ENCODE measurements at regions not wholly inside any gene's neighbourhood (a gene's known extent, or its start where the extent isn't known, plus 50 kb on each side); places are given as distances from the start of the nearest gene placed in this dataset.

GRCh38 chr17:16878606-16879005 is 93.3 kb downstream of the TNFRSF13B start:
- Histone ChIP-seq H3K9me3 (ENCODE audit: control insufficient read depth, low read depth, low read length) (no peaks in the 10 kb centered on the region), H2BK12ac (ENCODE audit: insufficient read length, low read depth, low read length) (no peak overlapping the region), H2AFZ (ENCODE audit: low read length) (no peak overlapping the region), H4K20me1 (ENCODE audit: control insufficient read depth, insufficient read depth, insufficient read length) (no peaks in the 10 kb centered on the region), H3K27ac (ENCODE audit: insufficient read length, low read depth, low read length) (no peak overlapping the region), H2AK5ac (ENCODE audit: insufficient read length, low read length) (no peak overlapping the region), H2BK120ac (ENCODE audit: low read depth, low read length, poor library complexity, severe bottlenecking) (no peak overlapping the region), H3K14ac (ENCODE audit: insufficient read depth, low read length) (no peak overlapping the region), H3T11ph (ENCODE audit: low read length) (no peak overlapping the region), H4K8ac (replicated peaks; ENCODE audit: insufficient read length, low read depth, low read length) (no peak overlapping the region), H3K56ac (ENCODE audit: insufficient read length, low read depth, low read length) (no peak overlapping the region), H3K4me2 (ENCODE audit: insufficient read depth, insufficient read length, low read length) (no peak overlapping the region), H2BK15ac (ENCODE audit: low read depth, low read length) (no peak overlapping the region), H4K5ac (ENCODE audit: insufficient read length, low read depth, low read length) (no peak overlapping the region), H3K18ac (ENCODE audit: insufficient read length, low read depth, low read length) (no peak overlapping the region), H3K27me3 (ENCODE audit: insufficient read depth, low read length) (no peaks in the 10 kb centered on the region), H3K9ac (ENCODE audit: extremely low read depth, insufficient read length, low read length) (no peak overlapping the region), H3K23ac (ENCODE audit: insufficient read length, low read depth, low read length) (no peak overlapping the region), H3K4me1 (ENCODE audit: insufficient read depth, low read length) (no peaks in the 10 kb centered on the region), H3K79me2 (ENCODE audit: insufficient read depth, low read length) (no peaks in the 10 kb centered on the region), H3K79me1 (ENCODE audit: insufficient read depth, low read depth, low read length, poor library complexity, severe bottlenecking) (no peaks in the 10 kb centered on the region), H3K23me2 (ENCODE audit: insufficient read length, low read depth, low read length, poor library complexity, severe bottlenecking) (peaks cover 2% of the 10 kb centered on the region), H2BK20ac (ENCODE audit: low read depth, low read length, poor library complexity, severe bottlenecking) (no peak overlapping the region), H2BK5ac (ENCODE audit: insufficient read length, low read length) (no peak overlapping the region), H3K4ac (ENCODE audit: low read depth, low read length) (no peak overlapping the region), H4K91ac (ENCODE audit: insufficient read length, low read depth, low read length) (no peak overlapping the region)
- Mint-ChIP-seq H3K4me3 (no peak overlapping the region), H3K9me3 (peaks cover 0 to 8% of the 10 kb centered on the region in 2 experiments; a peak in 1 of 5 replicates), H3K4me1 (no peaks in the 10 kb centered on the region), H3K36me3 (ENCODE audit: insufficient read depth in 1 of 3, low read depth in 3 of 3) (peaks cover 0 to 1% (median 0%) of the 10 kb centered on the region in 3 experiments; a peak in 1 of 7 replicates), H3K27ac (no peak overlapping the region), H3K27me3 (ENCODE audit: low read depth) (no peaks in the 10 kb centered on the region)
- TF ChIP-seq, protein P1, sequence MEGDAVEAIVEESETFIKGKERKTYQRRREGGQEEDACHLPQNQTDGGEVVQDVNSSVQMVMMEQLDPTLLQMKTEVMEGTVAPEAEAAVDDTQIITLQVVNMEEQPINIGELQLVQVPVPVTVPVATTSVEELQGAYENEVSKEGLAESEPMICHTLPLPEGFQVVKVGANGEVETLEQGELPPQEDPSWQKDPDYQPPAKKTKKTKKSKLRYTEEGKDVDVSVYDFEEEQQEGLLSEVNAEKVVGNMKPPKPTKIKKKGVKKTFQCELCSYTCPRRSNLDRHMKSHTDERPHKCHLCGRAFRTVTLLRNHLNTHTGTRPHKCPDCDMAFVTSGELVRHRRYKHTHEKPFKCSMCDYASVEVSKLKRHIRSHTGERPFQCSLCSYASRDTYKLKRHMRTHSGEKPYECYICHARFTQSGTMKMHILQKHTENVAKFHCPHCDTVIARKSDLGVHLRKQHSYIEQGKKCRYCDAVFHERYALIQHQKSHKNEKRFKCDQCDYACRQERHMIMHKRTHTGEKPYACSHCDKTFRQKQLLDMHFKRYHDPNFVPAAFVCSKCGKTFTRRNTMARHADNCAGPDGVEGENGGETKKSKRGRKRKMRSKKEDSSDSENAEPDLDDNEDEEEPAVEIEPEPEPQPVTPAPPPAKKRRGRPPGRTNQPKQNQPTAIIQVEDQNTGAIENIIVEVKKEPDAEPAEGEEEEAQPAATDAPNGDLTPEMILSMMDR (conservative IDR thresholded peaks at IDR 0.05), result no peak
- WGBS (ENCODE audit: extremely low coverage, insufficient read length, low lambda C conversion rate), result no CpG with 5 or more reads among the region's 10 CpGs
- DNase-seq, result peak; percentile 19

All from H9 (cell line).